Endodermal cell (in vitro differentiated cells): ENCODE measurements at regions not wholly inside any gene's neighbourhood (a gene's known extent, or its start where the extent isn't known, plus 50 kb on each side); places are given as distances from the start of the nearest gene placed in this dataset.

Experiments
- DNase-seq: peaks from one replicate; pipeline ENCODE4 v3.0.0-alpha.2; 2017
- H3K27ac ChIP-seq: 2 replicates; pipeline ENCODE4 v1.5.1; 2013; ENCODE audit warnings: mild to moderate bottlenecking, low read depth, low read length, moderate library complexity
- H3K27me3 ChIP-seq: 2 replicates; pipeline ENCODE4 v1.6.1; 2013; ENCODE audit warnings: mild to moderate bottlenecking, low read length, moderate library complexity; ENCODE audit not compliant: insufficient read depth, control insufficient read depth, poor library complexity, severe bottlenecking
- H3K36me3 ChIP-seq: 2 replicates; pipeline ENCODE4 v1.7.0; 2013; ENCODE audit warnings: mild to moderate bottlenecking, low read length, moderate library complexity; ENCODE audit not compliant: control insufficient read depth, insufficient read depth
- H3K4me1 ChIP-seq: one replicate; pipeline ENCODE4 v1.7.0; 2013; ENCODE audit warnings: low read length; ENCODE audit not compliant: control insufficient read depth, insufficient read depth
- H3K4me3 ChIP-seq: 2 replicates; pipeline ENCODE4 v1.5.1; 2013; ENCODE audit warnings: mild to moderate bottlenecking, low read length, moderate library complexity
- H3K9ac ChIP-seq: 2 replicates; pipeline ENCODE4 v1.6.1; 2013; ENCODE audit warnings: mild to moderate bottlenecking, low read length, moderate library complexity; ENCODE audit not compliant: poor library complexity, severe bottlenecking; ENCODE audit errors: extremely low read depth
- H3K9me3 ChIP-seq: 2 replicates; pipeline ENCODE4 v1.6.1; 2013; ENCODE audit warnings: mild to moderate bottlenecking, low read length, moderate library complexity; ENCODE audit not compliant: control insufficient read depth
- H3K27ac Mint-ChIP-seq: 2 replicates; pipeline ENCODE4 v1.8.0; 2020; ENCODE audit warnings: mixed read lengths
- H3K27me3 Mint-ChIP-seq: 2 replicates; pipeline ENCODE4 v1.8.0; 2021; ENCODE audit warnings: mild to moderate bottlenecking, mixed read lengths; ENCODE audit not compliant: insufficient read depth
- H3K36me3 Mint-ChIP-seq: 2 replicates; pipeline ENCODE4 v1.8.0; 2020; ENCODE audit warnings: low read depth, mixed read lengths
- H3K4me1 Mint-ChIP-seq: 2 replicates; pipeline ENCODE4 v1.8.0; 2020; ENCODE audit warnings: mixed read lengths
- H3K4me3 Mint-ChIP-seq: 2 replicates; pipeline ENCODE4 v1.8.0; 2020; ENCODE audit warnings: mild to moderate bottlenecking, moderate library complexity, mixed read lengths
- H3K9me3 Mint-ChIP-seq: 2 replicates; pipeline ENCODE4 v1.8.0; 2020; ENCODE audit warnings: mild to moderate bottlenecking, mixed read lengths
- CTCF ChIP-seq: fragments of 200-600 bp; sonication (generic); conservative IDR thresholded peaks from 2 replicates; pipeline ENCODE4 v1.5.0; 2021; ENCODE audit warnings: antibody characterized with exemption, mild to moderate bottlenecking
- WGBS, 2 experiments: methylation state at CpG; one replicate each; pipeline versions ENCODE4 v1.1.5 to v1.1.7; 2013; ENCODE audit warnings: missing lambda C conversion rate in 2 of 2, mixed read lengths in 1 of 2; ENCODE audit not compliant: insufficient coverage in 1 of 2, insufficient read length in 1 of 2; 5-methylcytosine and 5-hydroxymethylcytosine counted together

- no peak for TF ChIP-seq CTCF
- Mint-ChIP-seq H3K4me3 (no peak overlapping the region), H3K27ac (no peak overlapping the region), H3K9me3 (peaks cover 9% of the 10 kb centered on the region), H3K36me3 (peaks cover 3% of the 10 kb centered on the region), H3K27me3 (no peaks in the 10 kb centered on the region), H3K4me1 (no peaks in the 10 kb centered on the region)
- H3K36me3 ChIP-seq, result no peaks in the 10 kb centered on the region
- H3K9me3 ChIP-seq, result no peaks in the 10 kb centered on the region
- no peaks in the 10 kb centered on the region for H3K4me1 ChIP-seq
- H3K27me3 ChIP-seq, result no peaks in the 10 kb centered on the region
- no peak for DNase-seq
- no peak overlapping the region for H3K9ac ChIP-seq
- no peak overlapping the region for H3K4me3 ChIP-seq
- no peak overlapping the region for H3K27ac ChIP-seq
Observed at GRCh38 chr1:164191191-164191590, 367.8 kb upstream of the PBX1 start.

GRCh38 chr1:164210211-164210739 lies 348.7 kb upstream of the PBX1 start:
- Histone ChIP-seq H3K36me3 (no peaks in the 10 kb centered on the region), H3K27ac (no peak overlapping the region), H3K4me3 (no peak overlapping the region), H3K27me3 (no peaks in the 10 kb centered on the region), H3K4me1 (no peaks in the 10 kb centered on the region), H3K9ac (no peak overlapping the region), H3K9me3 (no peaks in the 10 kb centered on the region)
- Mint-ChIP-seq H3K36me3 (no peaks in the 10 kb centered on the region), H3K27ac (no peak overlapping the region), H3K4me3 (no peak overlapping the region), H3K9me3 (peaks cover 3% of the 10 kb centered on the region), H3K27me3 (no peaks in the 10 kb centered on the region), H3K4me1 (no peaks in the 10 kb centered on the region)
- 81 to 92% methylated on average over 2 to 3 of the region's 3 CpGs for WGBS, 2 experiments
- no peak for TF ChIP-seq CTCF
- DNase-seq, result no peak

DNA sequence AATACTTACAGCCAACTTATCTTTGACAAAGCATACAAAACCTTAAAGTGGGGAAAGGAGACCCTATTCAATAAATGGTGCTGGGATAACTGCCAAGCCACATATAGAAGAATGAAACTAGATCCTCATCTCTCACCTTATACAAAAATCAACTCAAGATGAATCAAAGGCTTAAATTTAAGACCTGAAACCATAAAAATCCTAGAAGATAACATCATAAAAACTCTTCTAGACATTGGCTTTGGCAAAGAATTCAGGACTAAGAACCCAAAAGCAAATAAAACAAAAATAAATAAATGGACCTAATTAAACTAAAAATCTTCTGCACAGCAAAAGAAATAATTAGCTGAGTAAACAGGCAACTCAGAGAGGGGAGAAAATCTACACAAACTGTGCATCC lies 335.6 kb upstream of the PBX1 start:
- H3K36me3 ChIP-seq, result no peaks in the 10 kb centered on the region

More for the DNA sequence above, 335.6 kb upstream of the PBX1 start:
- no peak for DNase-seq
- Histone ChIP-seq H3K4me1 (no peaks in the 10 kb centered on the region), H3K9ac (no peak overlapping the region), H3K4me3 (no peak overlapping the region), H3K27me3 (no peaks in the 10 kb centered on the region), H3K27ac (no peak overlapping the region), H3K9me3 (no peaks in the 10 kb centered on the region)
- Mint-ChIP-seq H3K36me3 (no peaks in the 10 kb centered on the region), H3K27me3 (no peaks in the 10 kb centered on the region), H3K27ac (no peak overlapping the region), H3K9me3 (peaks cover 8% of the 10 kb centered on the region), H3K4me3 (no peak overlapping the region), H3K4me1 (no peaks in the 10 kb centered on the region)
- no peak for TF ChIP-seq CTCF
